ENCODE measurements at regions not wholly inside any gene's neighbourhood (a gene's known extent, or its start where the extent isn't known, plus 50 kb on each side); places are given as distances from the start of the nearest gene placed in this dataset.

GRCh38 chr21:17903029-17903806 is 84.1 kb upstream of the C21orf91 start:
- DNase-seq (ENCODE audit: low read depth in 2 of 2, low spot score in 1 of 2): no peak

GRCh38 chr21:17901458-17902079 is 82.4 kb upstream of the C21orf91 start:
- no peak for DNase-seq (ENCODE audit: low read depth in 2 of 2, low spot score in 1 of 2)

GRCh38 chr21:17900990-17901385 is 81.8 kb upstream of the C21orf91 start:
- no peak for DNase-seq (ENCODE audit: low read depth in 2 of 2, low spot score in 1 of 2)

- no peak for DNase-seq (ENCODE audit: low read depth in 2 of 2, low spot score in 1 of 2)
Measured at GRCh38 chr21:17900281-17900989, 81.3 kb upstream of the C21orf91 start.

GRCh38 chr21:17889171-17889570 is 70.0 kb upstream of the C21orf91 start:
- DNase-seq (ENCODE audit: low read depth in 2 of 2, low spot score in 1 of 2): no peak

GRCh38 chr21:17869115-17869514 is 50.0 kb upstream of the C21orf91 start:
- DNase-seq (ENCODE audit: low read depth in 2 of 2, low spot score in 1 of 2): no peak
